ENCODE measurements at regions not wholly inside any gene's neighbourhood (a gene's known extent, or its start where the extent isn't known, plus 50 kb on each side); places are given as distances from the start of the nearest gene placed in this dataset.
"Not testable (repeated sequence)": the region's sequence is repeated elsewhere in the genome, so short reads cannot be mapped to it uniquely, and the experiment has no call there.

DNA sequence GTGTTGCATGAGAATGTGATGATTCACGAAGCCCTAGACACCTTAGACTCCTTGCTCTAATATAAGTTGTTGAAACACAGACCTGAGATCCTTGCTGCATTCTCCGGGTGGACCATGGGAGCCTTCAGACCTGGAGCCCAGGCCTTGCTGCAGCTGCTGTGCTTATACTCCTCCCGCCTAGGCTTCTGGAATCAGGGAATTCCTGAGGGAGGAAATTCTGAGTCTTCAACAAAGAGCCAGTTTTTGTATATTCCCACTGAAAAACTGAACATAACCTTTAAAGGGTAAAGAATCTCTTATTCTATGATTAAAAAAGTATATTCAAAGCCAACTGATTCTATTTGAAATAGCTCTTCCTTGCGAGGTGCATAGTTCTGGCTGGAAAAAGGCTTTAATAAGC lies 245.1 kb upstream of the ELAVL2 start:
- POLR2A ChIA-PET: no interaction called here
- no peaks in the 10 kb centered on the region for H3K9me3 Mint-ChIP-seq (ENCODE audit: unreplicated experiment)
- no peaks in the 10 kb centered on the region for H3K36me3 ChIP-seq (ENCODE audit: control insufficient read depth, insufficient read depth, low read length)
- no peak overlapping the region for H3K27ac Mint-ChIP-seq (ENCODE audit: unreplicated experiment)
- DNase-seq: no peak
- CTCF ChIA-PET: no interaction called here
- intact Hi-C loops (cut with micrococcal nuclease; ENCODE audit: unreplicated experiment): no loop called here
- no peak overlapping the region for H3K4me3 ChIP-seq (ENCODE audit: low read depth, low read length)
- no peaks in the 10 kb centered on the region for H3K27me3 ChIP-seq (replicated peaks; ENCODE audit: control insufficient read depth, insufficient read depth, low read length)
- H3K27me3 Mint-ChIP-seq (ENCODE audit: insufficient read depth, unreplicated experiment): no peaks in the 10 kb centered on the region
- no peaks in the 10 kb centered on the region for H3K36me3 Mint-ChIP-seq (ENCODE audit: insufficient read depth, unreplicated experiment)
- H3K4me3 Mint-ChIP-seq (ENCODE audit: unreplicated experiment): no peak overlapping the region
- TF ChIP-seq, protein P1, sequence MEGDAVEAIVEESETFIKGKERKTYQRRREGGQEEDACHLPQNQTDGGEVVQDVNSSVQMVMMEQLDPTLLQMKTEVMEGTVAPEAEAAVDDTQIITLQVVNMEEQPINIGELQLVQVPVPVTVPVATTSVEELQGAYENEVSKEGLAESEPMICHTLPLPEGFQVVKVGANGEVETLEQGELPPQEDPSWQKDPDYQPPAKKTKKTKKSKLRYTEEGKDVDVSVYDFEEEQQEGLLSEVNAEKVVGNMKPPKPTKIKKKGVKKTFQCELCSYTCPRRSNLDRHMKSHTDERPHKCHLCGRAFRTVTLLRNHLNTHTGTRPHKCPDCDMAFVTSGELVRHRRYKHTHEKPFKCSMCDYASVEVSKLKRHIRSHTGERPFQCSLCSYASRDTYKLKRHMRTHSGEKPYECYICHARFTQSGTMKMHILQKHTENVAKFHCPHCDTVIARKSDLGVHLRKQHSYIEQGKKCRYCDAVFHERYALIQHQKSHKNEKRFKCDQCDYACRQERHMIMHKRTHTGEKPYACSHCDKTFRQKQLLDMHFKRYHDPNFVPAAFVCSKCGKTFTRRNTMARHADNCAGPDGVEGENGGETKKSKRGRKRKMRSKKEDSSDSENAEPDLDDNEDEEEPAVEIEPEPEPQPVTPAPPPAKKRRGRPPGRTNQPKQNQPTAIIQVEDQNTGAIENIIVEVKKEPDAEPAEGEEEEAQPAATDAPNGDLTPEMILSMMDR (IDR thresholded peaks at IDR 0.05; ENCODE audit: insufficient read depth in 1 of 2, low read depth in 1 of 2, low read length in 1 of 2, severe bottlenecking in 1 of 2, unreplicated experiment in 1 of 2): no peak
- no TSS peak for BruUV-seq (replicated peaks)
- H3K9me3 ChIP-seq: no peaks in the 10 kb centered on the region
- H3K4me1 Mint-ChIP-seq (ENCODE audit: low read depth, unreplicated experiment): no peaks in the 10 kb centered on the region
- no peaks in the 10 kb centered on the region for H3K4me1 ChIP-seq

DNA sequence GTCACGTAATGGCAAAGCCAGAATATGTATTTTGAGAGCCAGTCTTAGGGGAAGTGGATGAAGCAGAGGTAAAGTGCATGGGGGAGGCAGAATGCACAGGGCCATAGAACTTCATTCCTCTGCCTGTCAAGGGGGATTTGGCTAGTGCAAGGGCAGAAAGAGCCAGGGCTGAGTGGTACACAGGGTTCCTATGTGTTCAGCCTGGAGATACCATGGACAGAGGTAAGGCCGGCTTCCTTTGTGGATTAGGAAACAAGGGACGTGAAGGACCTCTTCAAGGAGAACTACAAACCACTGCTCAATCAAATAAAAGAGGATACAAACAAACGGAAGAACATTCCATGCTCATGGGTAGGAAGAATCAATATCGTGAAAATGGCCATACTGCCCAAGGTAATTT lies 241.1 kb upstream of the ELAVL2 start:
- intact Hi-C loops (cut with micrococcal nuclease; ENCODE audit: unreplicated experiment); H3K4me1 Mint-ChIP-seq (ENCODE audit: low read depth, unreplicated experiment); H3K9me3 Mint-ChIP-seq (ENCODE audit: unreplicated experiment): not testable (repeated sequence)

DNA sequence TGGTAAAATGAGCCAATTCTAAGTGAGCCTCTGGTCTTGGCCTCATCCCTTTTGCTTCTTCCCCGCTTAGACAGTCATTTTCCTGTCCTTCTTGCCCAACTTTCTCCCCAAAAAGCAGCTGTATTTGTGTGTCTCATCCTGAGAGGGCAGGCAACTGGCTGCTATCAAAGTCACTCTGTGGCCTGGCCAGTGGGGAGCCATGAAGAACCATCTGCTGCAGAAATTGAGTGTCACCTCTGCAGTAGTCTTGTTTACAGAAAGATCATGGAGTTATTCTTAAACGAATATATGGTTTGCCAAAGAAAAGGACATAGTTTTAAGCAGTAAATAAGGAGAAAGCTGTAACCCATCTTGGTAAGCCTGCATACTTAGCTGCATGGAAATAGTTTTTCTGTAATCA lies 233.6 kb upstream of the ELAVL2 start:
- H3K36me3 ChIP-seq (ENCODE audit: control insufficient read depth, insufficient read depth, low read length): no peaks in the 10 kb centered on the region
- no peak for DNase-seq
- H3K27me3 ChIP-seq (replicated peaks; ENCODE audit: control insufficient read depth, insufficient read depth, low read length): no peaks in the 10 kb centered on the region
- no TSS peak for BruUV-seq (replicated peaks)
- ChIA-PET CTCF (no interaction called here), POLR2A (no interaction called here)
- Mint-ChIP-seq H3K4me3 (ENCODE audit: unreplicated experiment) (no peak overlapping the region), H3K9me3 (ENCODE audit: unreplicated experiment) (no peaks in the 10 kb centered on the region), H3K27ac (ENCODE audit: unreplicated experiment) (no peak overlapping the region), H3K36me3 (ENCODE audit: insufficient read depth, unreplicated experiment) (no peaks in the 10 kb centered on the region), H3K4me1 (ENCODE audit: low read depth, unreplicated experiment) (no peaks in the 10 kb centered on the region), H3K27me3 (ENCODE audit: insufficient read depth, unreplicated experiment) (no peaks in the 10 kb centered on the region)
- TF ChIP-seq, protein P1 (IDR thresholded peaks at IDR 0.05; ENCODE audit: insufficient read depth in 1 of 2, low read depth in 1 of 2, low read length in 1 of 2, severe bottlenecking in 1 of 2, unreplicated experiment in 1 of 2): no peak
- no peaks in the 10 kb centered on the region for H3K9me3 ChIP-seq
- H3K4me3 ChIP-seq (ENCODE audit: low read depth, low read length): no peak overlapping the region
- intact Hi-C loops (cut with micrococcal nuclease; ENCODE audit: unreplicated experiment): no loop called here
- no peaks in the 10 kb centered on the region for H3K4me1 ChIP-seq

More for the DNA sequence above, 241.1 kb upstream of the ELAVL2 start:
- H3K36me3 Mint-ChIP-seq (ENCODE audit: insufficient read depth, unreplicated experiment); H3K36me3 ChIP-seq (ENCODE audit: control insufficient read depth, insufficient read depth, low read length); CTCF ChIA-PET; H3K4me1 ChIP-seq; DNase-seq; H3K27me3 Mint-ChIP-seq (ENCODE audit: insufficient read depth, unreplicated experiment); H3K4me3 ChIP-seq (ENCODE audit: low read depth, low read length); H3K4me3 Mint-ChIP-seq (ENCODE audit: unreplicated experiment); BruUV-seq (replicated peaks); H3K9me3 ChIP-seq; POLR2A ChIA-PET; H3K27ac Mint-ChIP-seq (ENCODE audit: unreplicated experiment); H3K27me3 ChIP-seq (replicated peaks; ENCODE audit: control insufficient read depth, insufficient read depth, low read length): not testable (repeated sequence)

DNA sequence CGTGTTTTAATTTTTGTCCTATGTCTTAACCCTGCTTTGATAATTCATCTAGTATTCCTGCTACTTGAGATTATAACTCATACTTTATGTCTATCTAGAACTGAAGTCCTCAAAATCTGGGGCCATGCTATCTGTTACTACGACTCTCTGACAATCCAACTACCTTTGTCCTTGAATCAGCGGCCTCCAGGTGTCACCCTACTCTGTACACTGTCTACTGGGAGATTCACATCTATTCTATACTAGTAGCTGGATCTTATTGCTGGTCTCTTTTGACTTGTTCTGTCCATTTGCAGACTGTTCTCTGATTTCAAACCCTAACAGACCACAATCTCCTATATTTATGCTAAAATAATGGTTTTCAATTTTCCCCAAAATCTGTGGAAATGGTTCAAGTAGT lies 225.5 kb upstream of the ELAVL2 start:
- TF ChIP-seq, protein P1 (IDR thresholded peaks at IDR 0.05; ENCODE audit: insufficient read depth in 1 of 2, low read depth in 1 of 2, low read length in 1 of 2, severe bottlenecking in 1 of 2, unreplicated experiment in 1 of 2): no peak
- CTCF ChIA-PET: no interaction called here
- no peak overlapping the region for H3K4me3 Mint-ChIP-seq (ENCODE audit: unreplicated experiment)
- POLR2A ChIA-PET: no interaction called here
- Histone ChIP-seq H3K9me3 (no peaks in the 10 kb centered on the region), H3K4me3 (ENCODE audit: low read depth, low read length) (no peak overlapping the region), H3K27me3 (replicated peaks; ENCODE audit: control insufficient read depth, insufficient read depth, low read length) (no peaks in the 10 kb centered on the region), H3K36me3 (ENCODE audit: control insufficient read depth, insufficient read depth, low read length) (no peaks in the 10 kb centered on the region), H3K4me1 (no peaks in the 10 kb centered on the region)
- H3K36me3 Mint-ChIP-seq (ENCODE audit: insufficient read depth, unreplicated experiment): no peaks in the 10 kb centered on the region
- H3K4me1 Mint-ChIP-seq (ENCODE audit: low read depth, unreplicated experiment): no peaks in the 10 kb centered on the region
- H3K27ac Mint-ChIP-seq (ENCODE audit: unreplicated experiment): no peak overlapping the region
- no peak for DNase-seq
- no peaks in the 10 kb centered on the region for H3K27me3 Mint-ChIP-seq (ENCODE audit: insufficient read depth, unreplicated experiment)
- H3K9me3 Mint-ChIP-seq (ENCODE audit: unreplicated experiment): no peaks in the 10 kb centered on the region
- no TSS peak for BruUV-seq (replicated peaks)
- intact Hi-C loops (cut with micrococcal nuclease; ENCODE audit: unreplicated experiment): no loop called here

DNA sequence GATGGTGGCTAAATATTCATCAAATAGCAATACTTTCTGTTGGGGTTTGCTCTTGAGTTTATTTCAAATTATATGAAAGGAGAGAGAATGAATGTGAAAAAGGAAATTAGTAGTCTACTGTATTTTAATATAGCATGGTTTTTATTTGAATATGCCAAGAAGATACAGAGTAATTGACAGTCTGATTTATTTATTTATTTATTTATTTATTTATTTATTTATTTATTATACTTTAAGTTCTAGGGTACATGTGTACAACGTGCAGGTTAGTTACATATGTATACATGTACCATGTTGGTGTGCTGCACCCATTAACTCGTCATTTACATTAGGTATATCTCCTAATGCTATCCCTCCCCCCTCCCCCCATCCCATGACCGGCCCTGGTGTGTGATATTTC lies 224.2 kb upstream of the ELAVL2 start:
- CTCF ChIA-PET; BruUV-seq (replicated peaks); H3K27ac Mint-ChIP-seq (ENCODE audit: unreplicated experiment); H3K4me3 Mint-ChIP-seq (ENCODE audit: unreplicated experiment); H3K27me3 Mint-ChIP-seq (ENCODE audit: insufficient read depth, unreplicated experiment); H3K36me3 Mint-ChIP-seq (ENCODE audit: insufficient read depth, unreplicated experiment); H3K4me1 ChIP-seq; H3K9me3 ChIP-seq; H3K36me3 ChIP-seq (ENCODE audit: control insufficient read depth, insufficient read depth, low read length); POLR2A ChIA-PET; H3K27me3 ChIP-seq (replicated peaks; ENCODE audit: control insufficient read depth, insufficient read depth, low read length); H3K9me3 Mint-ChIP-seq (ENCODE audit: unreplicated experiment); DNase-seq; H3K4me3 ChIP-seq (ENCODE audit: low read depth, low read length); H3K4me1 Mint-ChIP-seq (ENCODE audit: low read depth, unreplicated experiment); intact Hi-C loops (cut with micrococcal nuclease; ENCODE audit: unreplicated experiment): not testable (repeated sequence)

Data from Caco-2 (cell line).